Stomach smooth muscle (tissue), 2 donors: ENCODE measurements at regions not wholly inside any gene's neighbourhood (a gene's known extent, or its start where the extent isn't known, plus 50 kb on each side); places are given as distances from the start of the nearest gene placed in this dataset.

Experiments used
- H3K27ac ChIP-seq: one replicate; pipeline ENCODE4 v1.7.0; 2013; ENCODE audit warnings: mild to moderate bottlenecking, low read length, inconsistent platforms
- H3K27me3 ChIP-seq, 2 donors: one replicate each; pipeline ENCODE4 v1.7.0; 2013; ENCODE audit warnings: low read length in 2 of 2; ENCODE audit not compliant: insufficient read depth in 2 of 2, control insufficient read depth in 1 of 2
- H3K36me3 ChIP-seq, 2 donors: one replicate each; pipeline ENCODE4 v1.7.0; 2013; ENCODE audit warnings: low read length in 2 of 2; ENCODE audit not compliant: control insufficient read depth in 2 of 2, insufficient read depth in 2 of 2
- H3K4me1 ChIP-seq: one replicate; pipeline ENCODE4 v1.7.0; 2013; ENCODE audit warnings: low read length; ENCODE audit not compliant: control insufficient read depth, insufficient read depth
- H3K4me3 ChIP-seq, 2 donors: one replicate each; pipeline ENCODE4 v1.7.0; 2013; ENCODE audit warnings: low read length in 2 of 2
- H3K9ac ChIP-seq, 2 donors: one replicate each; pipeline ENCODE4 v1.7.0; 2013; ENCODE audit warnings: low read length in 2 of 2, mild to moderate bottlenecking in 1 of 2
- H3K9me3 ChIP-seq, 2 donors: one replicate each; pipeline ENCODE4 v1.7.0; 2013; ENCODE audit warnings: low read length in 2 of 2; ENCODE audit not compliant: control insufficient read depth in 2 of 2
- donor health status: healthy.
- donor health status: Pancreatic carcinoma.

- Histone ChIP-seq H3K36me3 (no peaks in the 10 kb centered on the region), H3K4me1 (no peaks in the 10 kb centered on the region), H3K9ac (no peak overlapping the region), H3K4me3 (no peak overlapping the region), H3K27ac (no peak overlapping the region), H3K9me3 (no peaks in the 10 kb centered on the region), H3K27me3 (no peaks in the 10 kb centered on the region)
Observed at GRCh38 chr12:25332143-25332542, 81.4 kb upstream of the KRAS start.

DNA sequence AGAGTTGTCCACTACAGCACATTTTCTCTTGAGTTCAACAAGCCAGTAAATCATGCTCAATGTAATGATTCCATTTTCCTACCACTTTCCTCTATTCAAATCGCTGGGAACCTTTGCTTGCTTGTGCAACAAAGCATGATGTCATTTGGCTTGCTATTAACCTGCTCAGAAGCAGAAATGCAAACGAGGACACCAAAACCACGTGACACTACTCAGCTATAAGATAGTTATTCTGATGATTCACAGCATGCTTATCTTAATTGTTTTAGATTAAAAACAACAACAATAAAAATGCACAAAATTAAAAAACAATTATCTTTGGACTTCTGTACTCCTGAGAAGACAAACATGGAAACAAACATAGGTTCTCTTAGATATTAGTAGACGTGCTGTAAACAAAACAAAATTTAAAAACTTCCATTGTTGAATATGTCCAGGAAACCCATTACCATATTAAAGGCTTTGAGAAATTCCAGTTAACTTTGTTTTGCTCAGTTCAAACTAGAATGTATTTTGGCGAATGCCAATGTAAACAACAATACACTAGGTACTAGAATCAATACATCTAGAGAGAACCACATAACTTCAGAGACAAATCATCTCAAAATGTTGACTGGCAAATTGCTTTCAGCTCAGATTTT, 77.5 kb upstream of the KRAS start:
- Histone ChIP-seq H3K27me3 (no peaks in the 10 kb centered on the region), H3K27ac (no peak overlapping the region)

GRCh38 chr12:25327321-25327720, 76.6 kb upstream of the KRAS start:
- Histone ChIP-seq H3K36me3 (no peaks in the 10 kb centered on the region), H3K9me3 (no peaks in the 10 kb centered on the region), H3K4me3 (no peak overlapping the region), H3K9ac (no peak overlapping the region), H3K27ac (no peak overlapping the region), H3K4me1 (no peaks in the 10 kb centered on the region), H3K27me3 (no peaks in the 10 kb centered on the region)

More for the DNA sequence above, 77.5 kb upstream of the KRAS start:
- no peaks in the 10 kb centered on the region for H3K4me1 ChIP-seq
- no peaks in the 10 kb centered on the region for H3K9me3 ChIP-seq
- no peak overlapping the region for H3K9ac ChIP-seq
- no peak overlapping the region for H3K4me3 ChIP-seq
- no peaks in the 10 kb centered on the region for H3K36me3 ChIP-seq

DNA sequence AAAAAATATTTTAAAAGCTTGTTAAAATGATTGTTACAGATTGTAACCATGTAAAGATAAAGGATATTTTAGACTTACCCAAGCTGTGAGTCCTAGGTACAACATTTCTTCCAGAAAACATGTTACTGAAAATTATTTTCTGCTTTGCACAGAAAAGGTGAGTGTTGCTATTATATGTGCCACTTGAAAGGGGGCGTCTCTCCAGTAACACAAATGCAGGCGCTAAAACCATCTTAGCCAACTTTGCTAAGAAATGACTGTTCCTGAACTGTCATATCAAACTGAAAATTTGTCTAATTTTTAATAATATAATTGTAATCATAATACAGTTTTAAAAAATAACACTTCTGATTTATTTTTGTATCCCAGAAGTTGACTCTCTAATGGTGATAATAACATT, 75.6 kb upstream of the KRAS start:
- no peaks in the 10 kb centered on the region for H3K4me1 ChIP-seq
- no peaks in the 10 kb centered on the region for H3K27me3 ChIP-seq
- H3K27ac ChIP-seq = no peak overlapping the region
- no peak overlapping the region for H3K9ac ChIP-seq
- no peaks in the 10 kb centered on the region for H3K9me3 ChIP-seq
- H3K4me3 ChIP-seq = no peak overlapping the region
- H3K36me3 ChIP-seq = no peaks in the 10 kb centered on the region

GRCh38 chr12:25324861-25325260, 74.1 kb upstream of the KRAS start:
- no peak overlapping the region for H3K4me3 ChIP-seq
- no peaks in the 10 kb centered on the region for H3K36me3 ChIP-seq
- no peaks in the 10 kb centered on the region for H3K27me3 ChIP-seq
- H3K9ac ChIP-seq = no peak overlapping the region
- H3K9me3 ChIP-seq = no peaks in the 10 kb centered on the region
- no peaks in the 10 kb centered on the region for H3K4me1 ChIP-seq
- H3K27ac ChIP-seq = no peak overlapping the region

- H3K9ac ChIP-seq = no peak overlapping the region
- no peaks in the 10 kb centered on the region for H3K36me3 ChIP-seq
- no peaks in the 10 kb centered on the region for H3K9me3 ChIP-seq
- no peak overlapping the region for H3K27ac ChIP-seq
- H3K27me3 ChIP-seq = no peaks in the 10 kb centered on the region
- no peak overlapping the region for H3K4me3 ChIP-seq
- H3K4me1 ChIP-seq = no peaks in the 10 kb centered on the region
Observed at GRCh38 chr12:25323581-25323982, 72.9 kb upstream of the KRAS start.

DNA sequence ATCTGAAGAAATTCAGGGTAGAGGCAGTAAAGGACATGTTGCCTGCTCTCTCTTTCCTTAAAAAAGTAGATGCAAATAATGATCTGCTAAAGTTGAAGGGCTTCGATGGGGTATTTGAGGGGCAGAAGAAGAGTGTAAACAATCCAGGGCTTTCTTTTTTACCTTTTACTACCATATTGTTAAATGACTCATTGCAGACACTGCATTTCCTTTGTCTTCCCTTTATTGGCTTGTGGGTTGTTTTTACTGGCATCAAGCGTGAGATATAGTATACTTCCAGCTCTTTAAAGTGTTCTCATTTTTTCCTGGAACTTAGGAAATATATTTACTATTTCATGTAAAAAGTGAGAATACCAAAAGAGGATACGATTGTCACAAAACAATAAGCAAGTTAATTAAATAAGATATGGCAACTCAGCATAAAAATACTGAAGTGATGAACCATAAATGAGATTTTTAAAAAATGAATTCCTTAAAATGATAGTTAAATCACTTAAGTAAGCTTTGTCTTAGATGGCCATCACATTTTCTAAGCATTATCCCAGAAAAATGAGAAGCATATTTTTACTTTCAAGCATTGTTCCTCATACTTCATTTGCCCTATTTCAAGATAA, 72.3 kb upstream of the KRAS start:
- H3K4me1 ChIP-seq = no peaks in the 10 kb centered on the region
- H3K36me3 ChIP-seq = no peaks in the 10 kb centered on the region
- H3K27me3 ChIP-seq = no peaks in the 10 kb centered on the region
- H3K9ac ChIP-seq = no peak overlapping the region
- no peak overlapping the region for H3K4me3 ChIP-seq
- H3K9me3 ChIP-seq = no peaks in the 10 kb centered on the region
- no peak overlapping the region for H3K27ac ChIP-seq

GRCh38 chr12:25322351-25322750, 71.6 kb upstream of the KRAS start:
- Histone ChIP-seq H3K36me3 (no peaks in the 10 kb centered on the region), H3K4me1 (no peaks in the 10 kb centered on the region), H3K27me3 (no peaks in the 10 kb centered on the region), H3K9ac (no peak overlapping the region), H3K4me3 (no peak overlapping the region), H3K9me3 (no peaks in the 10 kb centered on the region), H3K27ac (no peak overlapping the region)

- H3K27me3 ChIP-seq = no peaks in the 10 kb centered on the region
- no peak overlapping the region for H3K4me3 ChIP-seq
- H3K4me1 ChIP-seq = no peaks in the 10 kb centered on the region
- H3K36me3 ChIP-seq = no peaks in the 10 kb centered on the region
- no peaks in the 10 kb centered on the region for H3K9me3 ChIP-seq
- no peak overlapping the region for H3K9ac ChIP-seq
- no peak overlapping the region for H3K27ac ChIP-seq
Observed at GRCh38 chr12:25321772-25322171, 71.0 kb upstream of the KRAS start.

DNA sequence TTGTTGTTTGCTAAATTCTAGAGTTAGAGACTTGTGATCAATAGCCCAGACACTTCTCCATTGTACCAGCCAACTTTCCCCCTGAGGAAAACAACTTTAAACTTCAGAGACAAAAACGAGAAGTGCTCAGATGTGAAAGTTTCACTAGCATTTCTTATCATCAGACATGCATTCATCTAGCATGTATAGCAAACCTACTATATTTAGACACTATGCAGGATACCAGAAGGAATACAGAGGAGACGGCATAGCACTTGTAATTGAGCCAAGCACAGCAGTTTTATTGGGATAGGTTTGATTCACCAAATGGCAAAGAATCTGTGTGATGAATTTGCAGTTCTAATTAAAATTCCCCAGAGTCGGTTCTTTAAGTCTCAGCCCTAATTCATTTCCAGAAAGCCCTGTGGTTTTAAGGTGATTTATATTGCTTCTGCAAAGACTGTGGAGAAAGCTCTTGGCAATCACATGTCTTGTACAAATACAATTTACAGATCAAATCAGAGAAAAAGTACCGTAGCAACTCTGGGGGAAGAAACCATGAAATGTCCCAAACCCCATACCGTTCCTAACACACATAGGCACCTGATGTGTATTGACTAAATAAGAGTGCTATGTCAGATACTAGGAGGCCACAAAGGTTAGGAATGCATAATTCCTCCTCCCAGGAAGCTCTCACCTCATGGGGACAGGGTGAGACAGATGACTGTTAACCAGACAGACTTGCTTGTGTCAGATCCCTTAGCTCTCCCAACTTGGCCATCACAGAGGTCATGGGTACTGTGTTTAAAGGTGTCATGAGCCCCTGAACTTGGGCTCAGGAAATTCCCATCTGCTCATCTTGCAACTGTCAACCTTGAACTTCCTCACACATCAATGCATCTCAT, 69.6 kb upstream of the KRAS start:
- H3K27me3 ChIP-seq = no peaks in the 10 kb centered on the region
- H3K36me3 ChIP-seq = no peaks in the 10 kb centered on the region
- no peak overlapping the region for H3K27ac ChIP-seq
- H3K4me1 ChIP-seq = no peaks in the 10 kb centered on the region
- no peak overlapping the region for H3K4me3 ChIP-seq
- no peak overlapping the region for H3K9ac ChIP-seq
- H3K9me3 ChIP-seq = no peaks in the 10 kb centered on the region
